Vagina (tissue), 2 donors: ENCODE measurements at regions not wholly inside any gene's neighbourhood (a gene's known extent, or its start where the extent isn't known, plus 50 kb on each side); places are given as distances from the start of the nearest gene placed in this dataset.

Experiments used
- CTCF ChIP-seq, 3 experiments: fragments of 450-650 bp in 2 of 3; fragments of 200-600 bp in 1 of 3; sonication (generic) in 1 of 3; IDR thresholded peaks; one replicate each; pipeline ENCODE4 v1.5.1; 2017 to 2019; ENCODE audit warnings: antibody characterized with exemption in 3 of 3, mild to moderate bottlenecking in 2 of 3, moderate library complexity in 2 of 3
- POLR2A ChIP-seq, 2 donors: fragments of 450-650 bp; IDR thresholded peaks; one replicate each; pipeline ENCODE4 v1.6.1; 2017; ENCODE audit warnings: antibody characterized with exemption in 2 of 2, mild to moderate bottlenecking in 2 of 2, moderate library complexity in 2 of 2

GRCh38 chr5:26009742-26010141 lies 1028.6 kb downstream of the CDH9 start:
- TF ChIP-seq CTCF (IDR thresholded peaks at IDR 0.05) (no peak), POLR2A (IDR thresholded peaks at IDR 0.05) (no peak)
